ENCODE measurements at regions not wholly inside any gene's neighbourhood (a gene's known extent, or its start where the extent isn't known, plus 50 kb on each side); places are given as distances from the start of the nearest gene placed in this dataset.

- no peak overlapping the region for H3K4me3 Mint-ChIP-seq
- H3K27ac Mint-ChIP-seq: no peak overlapping the region
- H3K36me3 ChIP-seq (ENCODE audit: insufficient read depth): no peaks in the 10 kb centered on the region
- H3K4me1 ChIP-seq (ENCODE audit: insufficient read depth): no peaks in the 10 kb centered on the region
- H3K4me1 Mint-ChIP-seq: no peaks in the 10 kb centered on the region
- no peaks in the 10 kb centered on the region for H3K36me3 Mint-ChIP-seq (ENCODE audit: low read depth)
- DNase-seq (ENCODE audit: low spot score) (no peak), ATAC-seq (no peak)
- 0 out of 2 replicates have a peak, but pooled peaks cover 6% of the 10 kb centered on the region for H3K79me2 ChIP-seq (replicated peaks; ENCODE audit: insufficient read depth)
- H3K4me2 ChIP-seq: no peak overlapping the region
- no peak overlapping the region for H3K27ac ChIP-seq (ENCODE audit: low read depth)
- no peaks in the 10 kb centered on the region; the same call in none of the 2 replicates for H3K9me2 ChIP-seq (ENCODE audit: insufficient read depth)
- H4K20me1 ChIP-seq (replicated peaks; ENCODE audit: insufficient read depth): no peaks in the 10 kb centered on the region
- no peaks in the 10 kb centered on the region for H3F3A ChIP-seq (replicated peaks; ENCODE audit: low read depth)
- H2AFZ ChIP-seq: no peak overlapping the region
- H3K27me3 Mint-ChIP-seq (ENCODE audit: insufficient read depth, low read depth, poor library complexity): peaks cover 5% of the 10 kb centered on the region
- no peak overlapping the region for H3K4me3 ChIP-seq
- H3K27me3 ChIP-seq (ENCODE audit: insufficient read depth): no peaks in the 10 kb centered on the region
- TF ChIP-seq EZH2 (IDR thresholded peaks at IDR 0.05; ENCODE audit: low read depth, unreplicated experiment): no peak
- no peak for TF ChIP-seq ZNF114 (CRISPR knock-in tag; IDR thresholded peaks at IDR 0.05)
- TF ChIP-seq POLR2AphosphoS5 (IDR thresholded peaks at IDR 0.05; ENCODE audit: low read depth): no peak
- TF ChIP-seq STAT1 (IDR thresholded peaks at IDR 0.05; ENCODE audit: unreplicated experiment): no peak
- TF ChIP-seq, protein P1, sequence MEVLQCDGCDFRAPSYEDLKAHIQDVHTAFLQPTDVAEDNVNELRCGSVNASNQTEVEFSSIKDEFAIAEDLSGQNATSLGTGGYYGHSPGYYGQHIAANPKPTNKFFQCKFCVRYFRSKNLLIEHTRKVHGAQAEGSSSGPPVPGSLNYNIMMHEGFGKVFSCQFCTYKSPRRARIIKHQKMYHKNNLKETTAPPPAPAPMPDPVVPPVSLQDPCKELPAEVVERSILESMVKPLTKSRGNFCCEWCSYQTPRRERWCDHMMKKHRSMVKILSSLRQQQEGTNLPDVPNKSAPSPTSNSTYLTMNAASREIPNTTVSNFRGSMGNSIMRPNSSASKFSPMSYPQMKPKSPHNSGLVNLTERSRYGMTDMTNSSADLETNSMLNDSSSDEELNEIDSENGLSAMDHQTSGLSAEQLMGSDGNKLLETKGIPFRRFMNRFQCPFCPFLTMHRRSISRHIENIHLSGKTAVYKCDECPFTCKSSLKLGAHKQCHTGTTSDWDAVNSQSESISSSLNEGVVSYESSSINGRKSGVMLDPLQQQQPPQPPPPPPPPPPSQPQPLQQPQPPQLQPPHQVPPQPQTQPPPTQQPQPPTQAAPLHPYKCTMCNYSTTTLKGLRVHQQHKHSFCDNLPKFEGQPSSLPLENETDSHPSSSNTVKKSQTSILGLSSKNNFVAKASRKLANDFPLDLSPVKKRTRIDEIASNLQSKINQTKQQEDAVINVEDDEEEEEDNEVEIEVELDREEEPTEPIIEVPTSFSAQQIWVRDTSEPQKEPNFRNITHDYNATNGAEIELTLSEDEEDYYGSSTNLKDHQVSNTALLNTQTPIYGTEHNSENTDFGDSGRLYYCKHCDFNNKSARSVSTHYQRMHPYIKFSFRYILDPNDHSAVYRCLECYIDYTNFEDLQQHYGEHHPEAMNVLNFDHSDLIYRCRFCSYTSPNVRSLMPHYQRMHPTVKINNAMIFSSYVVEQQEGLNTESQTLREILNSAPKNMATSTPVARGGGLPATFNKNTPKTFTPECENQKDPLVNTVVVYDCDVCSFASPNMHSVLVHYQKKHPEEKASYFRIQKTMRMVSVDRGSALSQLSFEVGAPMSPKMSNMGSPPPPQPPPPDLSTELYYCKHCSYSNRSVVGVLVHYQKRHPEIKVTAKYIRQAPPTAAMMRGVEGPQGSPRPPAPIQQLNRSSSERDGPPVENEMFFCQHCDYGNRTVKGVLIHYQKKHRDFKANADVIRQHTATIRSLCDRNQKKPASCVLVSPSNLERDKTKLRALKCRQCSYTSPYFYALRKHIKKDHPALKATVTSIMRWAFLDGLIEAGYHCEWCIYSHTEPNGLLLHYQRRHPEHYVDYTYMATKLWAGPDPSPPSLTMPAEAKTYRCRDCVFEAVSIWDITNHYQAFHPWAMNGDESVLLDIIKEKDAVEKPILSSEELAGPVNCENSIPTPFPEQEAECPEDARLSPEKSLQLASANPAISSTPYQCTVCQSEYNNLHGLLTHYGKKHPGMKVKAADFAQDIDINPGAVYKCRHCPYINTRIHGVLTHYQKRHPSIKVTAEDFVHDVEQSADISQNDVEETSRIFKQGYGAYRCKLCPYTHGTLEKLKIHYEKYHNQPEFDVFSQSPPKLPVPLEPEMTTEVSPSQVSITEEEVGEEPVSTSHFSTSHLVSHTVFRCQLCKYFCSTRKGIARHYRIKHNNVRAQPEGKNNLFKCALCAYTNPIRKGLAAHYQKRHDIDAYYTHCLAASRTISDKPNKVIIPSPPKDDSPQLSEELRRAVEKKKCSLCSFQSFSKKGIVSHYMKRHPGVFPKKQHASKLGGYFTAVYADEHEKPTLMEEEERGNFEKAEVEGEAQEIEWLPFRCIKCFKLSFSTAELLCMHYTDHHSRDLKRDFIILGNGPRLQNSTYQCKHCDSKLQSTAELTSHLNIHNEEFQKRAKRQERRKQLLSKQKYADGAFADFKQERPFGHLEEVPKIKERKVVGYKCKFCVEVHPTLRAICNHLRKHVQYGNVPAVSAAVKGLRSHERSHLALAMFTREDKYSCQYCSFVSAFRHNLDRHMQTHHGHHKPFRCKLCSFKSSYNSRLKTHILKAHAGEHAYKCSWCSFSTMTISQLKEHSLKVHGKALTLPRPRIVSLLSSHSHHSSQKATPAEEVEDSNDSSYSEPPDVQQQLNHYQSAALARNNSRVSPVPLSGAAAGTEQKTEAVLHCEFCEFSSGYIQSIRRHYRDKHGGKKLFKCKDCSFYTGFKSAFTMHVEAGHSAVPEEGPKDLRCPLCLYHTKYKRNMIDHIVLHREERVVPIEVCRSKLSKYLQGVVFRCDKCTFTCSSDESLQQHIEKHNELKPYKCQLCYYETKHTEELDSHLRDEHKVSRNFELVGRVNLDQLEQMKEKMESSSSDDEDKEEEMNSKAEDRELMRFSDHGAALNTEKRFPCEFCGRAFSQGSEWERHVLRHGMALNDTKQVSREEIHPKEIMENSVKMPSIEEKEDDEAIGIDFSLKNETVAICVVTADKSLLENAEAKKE (CRISPR knock-in tag; IDR thresholded peaks at IDR 0.05): no peak
- no peak for TF ChIP-seq ZNF331 (CRISPR knock-in tag; IDR thresholded peaks at IDR 0.05; ENCODE audit: low read depth)
- no peak for TF ChIP-seq ETS1 (IDR thresholded peaks at IDR 0.05)
- no peak for TF ChIP-seq CREB1 (CRISPR knock-in tag; IDR thresholded peaks at IDR 0.05; ENCODE audit: low read depth)
- TF ChIP-seq EZH2phosphoT487 (IDR thresholded peaks at IDR 0.05; ENCODE audit: unreplicated experiment): no peak
- TF ChIP-seq JUNB (IDR thresholded peaks at IDR 0.05; ENCODE audit: unreplicated experiment): no peak
- TF ChIP-seq NANOG (IDR thresholded peaks at IDR 0.05; ENCODE audit: borderline replicate concordance): no peak
- no peak for TF ChIP-seq REST (IDR thresholded peaks at IDR 0.05; ENCODE audit: unreplicated experiment)
- TF ChIP-seq, protein P2, sequence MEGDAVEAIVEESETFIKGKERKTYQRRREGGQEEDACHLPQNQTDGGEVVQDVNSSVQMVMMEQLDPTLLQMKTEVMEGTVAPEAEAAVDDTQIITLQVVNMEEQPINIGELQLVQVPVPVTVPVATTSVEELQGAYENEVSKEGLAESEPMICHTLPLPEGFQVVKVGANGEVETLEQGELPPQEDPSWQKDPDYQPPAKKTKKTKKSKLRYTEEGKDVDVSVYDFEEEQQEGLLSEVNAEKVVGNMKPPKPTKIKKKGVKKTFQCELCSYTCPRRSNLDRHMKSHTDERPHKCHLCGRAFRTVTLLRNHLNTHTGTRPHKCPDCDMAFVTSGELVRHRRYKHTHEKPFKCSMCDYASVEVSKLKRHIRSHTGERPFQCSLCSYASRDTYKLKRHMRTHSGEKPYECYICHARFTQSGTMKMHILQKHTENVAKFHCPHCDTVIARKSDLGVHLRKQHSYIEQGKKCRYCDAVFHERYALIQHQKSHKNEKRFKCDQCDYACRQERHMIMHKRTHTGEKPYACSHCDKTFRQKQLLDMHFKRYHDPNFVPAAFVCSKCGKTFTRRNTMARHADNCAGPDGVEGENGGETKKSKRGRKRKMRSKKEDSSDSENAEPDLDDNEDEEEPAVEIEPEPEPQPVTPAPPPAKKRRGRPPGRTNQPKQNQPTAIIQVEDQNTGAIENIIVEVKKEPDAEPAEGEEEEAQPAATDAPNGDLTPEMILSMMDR (conservative IDR thresholded peaks at IDR 0.05; ENCODE audit: low read depth in 2 of 2): no peak
- no peaks in the 10 kb centered on the region for H3K9me3 Mint-ChIP-seq
Measured at GRCh38 chr13:22144806-22145205, 473.9 kb downstream of the FGF9 start.

Measured in GM23338 (cell line).